Endothelial cell of umbilical vein (primary cell): ENCODE measurements at regions not wholly inside any gene's neighbourhood (a gene's known extent, or its start where the extent isn't known, plus 50 kb on each side); places are given as distances from the start of the nearest gene placed in this dataset.

Experiments
- BruUV-seq: library from RNA; stranded (reverse); fragments of 400-500 nt; replicated peaks from 2 replicates; lab custom pipeline; 2021; lab: Mats Ljungman, UMichigan
- CTCF ChIA-PET: fragments of 300-600, 350-600 bp; sonication (Branson Sonifier 250); formaldehyde crosslinking; loops from one replicate; lab custom pipeline; 2021; ENCODE audit warnings: antibody characterized with exemption, inconsistent platforms; lab: Charles Lee
- POLR2A ChIA-PET: fragments of 300-600, 350-600 bp; sonication (Branson Sonifier 250); formaldehyde crosslinking; loops from one replicate; lab custom pipeline; 2021; ENCODE audit warnings: antibody characterized with exemption, inconsistent platforms; lab: Charles Lee
- DNase-seq: peaks from one replicate; pipeline ENCODE4 v3.0.0-alpha.2; 2011; ENCODE audit warnings: low read depth, low spot score
- FAIRE-seq: peaks from 2 replicates; lab custom pipeline; 2011; peaks lifted over from hg19 to GRCh38; lab: Jason Lieb, UNC
- H2AFZ ChIP-seq: 2 replicates; pipeline ENCODE4 v1.6.0; 2012; ENCODE audit warnings: low read depth, low read length, control low read depth, inconsistent platforms
- H3K27ac ChIP-seq: 2 replicates; pipeline ENCODE4 v1.5.1; 2011; ENCODE audit warnings: low read depth, mild to moderate bottlenecking, control low read depth, low read length, moderate library complexity; ENCODE audit not compliant: insufficient read depth
- H3K27me3 ChIP-seq, 2 experiments: 2 replicates each; pipeline versions ENCODE4 v1.6.0 to v1.6.1; 2011; ENCODE audit warnings: low read length in 2 of 2, mixed read lengths in 1 of 2; ENCODE audit not compliant: control insufficient read depth in 2 of 2, insufficient read depth in 2 of 2
- H3K36me3 ChIP-seq, 2 experiments: 2 replicates in 1 of 2; 3 replicates in 1 of 2; pipeline ENCODE4 v1.5.1; 2011; ENCODE audit warnings: low read length in 2 of 2, mild to moderate bottlenecking in 1 of 2, moderate library complexity in 1 of 2; ENCODE audit not compliant: control insufficient read depth in 2 of 2, insufficient read depth in 2 of 2; ENCODE audit errors: extremely low read depth in 1 of 2
- H3K4me1 ChIP-seq: 3 replicates; pipeline ENCODE4 v1.5.1; 2011; ENCODE audit warnings: mild to moderate bottlenecking, low read length; ENCODE audit not compliant: control insufficient read depth, insufficient read depth; ENCODE audit errors: extremely low read depth
- H3K4me2 ChIP-seq: 2 replicates; pipeline ENCODE4 v1.6.1; 2011; ENCODE audit warnings: low read length, control low read depth, mixed read lengths; ENCODE audit not compliant: insufficient read depth
- H3K4me3 ChIP-seq, 3 experiments: fragments of 200-600 bp in 1 of 3; sonication (generic), shearing (Covaris generic) in 1 of 3; replicated peaks in 1 of 3; 2 replicates each; pipeline ENCODE4 v1.5.1; 2011 to 2016; ENCODE audit warnings: control low read depth in 3 of 3, low read length in 3 of 3, mild to moderate bottlenecking in 2 of 3, inconsistent platforms in 1 of 3, low read depth in 1 of 3, moderate library complexity in 1 of 3; ENCODE audit not compliant: insufficient read depth in 1 of 3
- H3K79me2 ChIP-seq: 2 replicates; pipeline ENCODE4 v1.6.0; 2012; ENCODE audit warnings: low read length, inconsistent platforms; ENCODE audit not compliant: control insufficient read depth, insufficient read depth
- H3K9ac ChIP-seq: replicated peaks from 2 replicates; pipeline ENCODE3; 2011; ENCODE audit warnings: low read length, control low read depth; ENCODE audit not compliant: insufficient read depth; ENCODE audit errors: extremely low read depth
- H3K9me1 ChIP-seq: replicated peaks from 3 replicates; pipeline ENCODE4 v1.6.0; 2011; ENCODE audit warnings: mild to moderate bottlenecking, low read length; ENCODE audit not compliant: control insufficient read depth, insufficient read depth; ENCODE audit errors: extremely low read depth
- H3K9me3 ChIP-seq: replicated peaks from 2 replicates; pipeline ENCODE4 v1.5.1; 2012; ENCODE audit warnings: low read length, inconsistent platforms; ENCODE audit not compliant: control insufficient read depth, insufficient read depth
- H4K20me1 ChIP-seq: replicated peaks from 2 replicates; pipeline ENCODE3; 2011; ENCODE audit warnings: mild to moderate bottlenecking, low read length; ENCODE audit not compliant: control insufficient read depth, insufficient read depth; ENCODE audit errors: extremely low read depth
- EZH2 ChIP-seq: IDR thresholded peaks from 2 replicates; pipeline ENCODE4 v1.6.1; 2012; ENCODE audit warnings: borderline replicate concordance, low read depth, mild to moderate bottlenecking, moderate library complexity, low read length, inconsistent platforms; ENCODE audit not compliant: severe bottlenecking
- FOS ChIP-seq: IDR thresholded peaks from 2 replicates; pipeline ENCODE4 v1.6.1; 2011; ENCODE audit warnings: mild to moderate bottlenecking, low read length, moderate library complexity, borderline replicate concordance; ENCODE audit not compliant: insufficient read depth
- JUN ChIP-seq: IDR thresholded peaks from 2 replicates; pipeline ENCODE4 v1.6.1; 2011; ENCODE audit warnings: borderline replicate concordance, low read depth; ENCODE audit not compliant: insufficient read length, insufficient read depth
- POLR2A ChIP-seq: IDR thresholded peaks from 2 replicates; pipeline ENCODE4 v1.6.1; 2012; ENCODE audit warnings: low read depth, mild to moderate bottlenecking, control low read depth, low read length
- POLR2AphosphoS5 ChIP-seq: IDR thresholded peaks from 2 replicates; pipeline ENCODE4 v1.6.1; 2012; ENCODE audit warnings: low read depth, mild to moderate bottlenecking, control low read depth, low read length, moderate library complexity; ENCODE audit not compliant: insufficient read depth
- dilution Hi-C: fragments of 300-500 bp; cut with MboI; formaldehyde crosslinking; loops from one replicate; pipeline ENCODE4 v1.15.0; 2019; ENCODE audit warnings: low sequenced_read_pairs; ENCODE audit not compliant: extremely low pct_ligation_motif_present
- intact Hi-C: fragments of 100-400 bp; cut with micrococcal nuclease; formaldehyde crosslinking; loops from one replicate; pipeline ENCODE4 v1.10.0; 2022
- TF ChIP-seq, protein P1 (sequence below): IDR thresholded peaks from 2 replicates; pipeline ENCODE4 v1.6.1; 2011; ENCODE audit not compliant: insufficient read depth, insufficient read length
- TF ChIP-seq, protein P2 (sequence below), 2 donors: IDR thresholded peaks; 1 replicate in 1 of 2; 2 replicates in 1 of 2; pipeline ENCODE4 v1.5.1; 2011; ENCODE audit warnings: low read length in 2 of 2, mild to moderate bottlenecking in 2 of 2, moderate library complexity in 2 of 2, control low read depth in 1 of 2, inconsistent platforms in 1 of 2, low read depth in 1 of 2; ENCODE audit not compliant: insufficient read depth in 1 of 2; ENCODE audit errors: extremely low read depth in 1 of 2

DNA sequence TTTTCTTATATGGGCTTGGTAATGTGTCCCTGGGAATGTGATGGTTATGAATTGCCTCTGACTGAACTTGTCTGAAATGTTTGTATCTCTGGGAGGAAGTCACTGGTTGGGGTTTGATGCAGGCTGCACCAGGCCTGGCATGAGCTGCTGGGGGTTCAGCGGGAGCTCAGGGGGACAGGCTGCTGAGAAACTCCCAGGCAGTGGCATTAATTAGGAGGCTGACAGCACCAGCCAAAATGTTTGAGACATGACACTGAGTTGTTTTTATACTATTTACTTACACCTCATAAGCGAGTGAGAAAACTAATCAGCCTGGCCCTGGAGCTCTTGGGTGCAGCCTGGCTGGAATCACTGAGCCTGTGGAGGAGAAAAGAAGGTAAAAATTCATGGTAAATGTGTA, 124.1 kb upstream of the SORCS3 start:
- no peaks in the 10 kb centered on the region for H3K27me3 ChIP-seq
- H3K9ac ChIP-seq = no peak overlapping the region
- no peak overlapping the region for H3K4me3 ChIP-seq
- no peak for TF ChIP-seq POLR2AphosphoS5
- no peaks in the 10 kb centered on the region for H3K4me1 ChIP-seq
- intact Hi-C loops (no loop called here), dilution Hi-C loops (no loop called here)
- no peak overlapping the region for H3K4me2 ChIP-seq
- H3K9me3 ChIP-seq = no peaks in the 10 kb centered on the region
- CTCF ChIA-PET = no interaction called here
- no peaks in the 10 kb centered on the region for H3K9me1 ChIP-seq
- no peaks in the 10 kb centered on the region for H3K36me3 ChIP-seq
- H3K27ac ChIP-seq = no peak overlapping the region
- no peak overlapping the region for H2AFZ ChIP-seq
- DNase-seq (no peak), FAIRE-seq (no peak)
- POLR2A ChIA-PET = no interaction called here
- no peaks in the 10 kb centered on the region for H4K20me1 ChIP-seq
- H3K79me2 ChIP-seq = no peaks in the 10 kb centered on the region
- no TSS peak for BruUV-seq

- ChIA-PET CTCF (no interaction called here), POLR2A (no interaction called here)
- Histone ChIP-seq H3K9ac (no peak overlapping the region), H3K27me3 (no peaks in the 10 kb centered on the region), H3K36me3 (no peaks in the 10 kb centered on the region), H3K27ac (no peak overlapping the region), H3K4me1 (no peaks in the 10 kb centered on the region), H3K79me2 (no peaks in the 10 kb centered on the region), H3K9me1 (no peaks in the 10 kb centered on the region), H3K4me3 (no peak overlapping the region), H3K4me2 (no peak overlapping the region), H2AFZ (no peak overlapping the region), H3K9me3 (no peaks in the 10 kb centered on the region), H4K20me1 (no peaks in the 10 kb centered on the region)
- no TSS peak for BruUV-seq
- no peak for DNase-seq
- TF ChIP-seq EZH2 = no peak
- TF ChIP-seq, protein P1, sequence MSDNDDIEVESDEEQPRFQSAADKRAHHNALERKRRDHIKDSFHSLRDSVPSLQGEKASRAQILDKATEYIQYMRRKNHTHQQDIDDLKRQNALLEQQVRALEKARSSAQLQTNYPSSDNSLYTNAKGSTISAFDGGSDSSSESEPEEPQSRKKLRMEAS = no peak
- TF ChIP-seq FOS = no peak
- no peak for TF ChIP-seq JUN
- no peak for TF ChIP-seq POLR2AphosphoS5
- TF ChIP-seq POLR2A = no peak
- TF ChIP-seq, protein P2, sequence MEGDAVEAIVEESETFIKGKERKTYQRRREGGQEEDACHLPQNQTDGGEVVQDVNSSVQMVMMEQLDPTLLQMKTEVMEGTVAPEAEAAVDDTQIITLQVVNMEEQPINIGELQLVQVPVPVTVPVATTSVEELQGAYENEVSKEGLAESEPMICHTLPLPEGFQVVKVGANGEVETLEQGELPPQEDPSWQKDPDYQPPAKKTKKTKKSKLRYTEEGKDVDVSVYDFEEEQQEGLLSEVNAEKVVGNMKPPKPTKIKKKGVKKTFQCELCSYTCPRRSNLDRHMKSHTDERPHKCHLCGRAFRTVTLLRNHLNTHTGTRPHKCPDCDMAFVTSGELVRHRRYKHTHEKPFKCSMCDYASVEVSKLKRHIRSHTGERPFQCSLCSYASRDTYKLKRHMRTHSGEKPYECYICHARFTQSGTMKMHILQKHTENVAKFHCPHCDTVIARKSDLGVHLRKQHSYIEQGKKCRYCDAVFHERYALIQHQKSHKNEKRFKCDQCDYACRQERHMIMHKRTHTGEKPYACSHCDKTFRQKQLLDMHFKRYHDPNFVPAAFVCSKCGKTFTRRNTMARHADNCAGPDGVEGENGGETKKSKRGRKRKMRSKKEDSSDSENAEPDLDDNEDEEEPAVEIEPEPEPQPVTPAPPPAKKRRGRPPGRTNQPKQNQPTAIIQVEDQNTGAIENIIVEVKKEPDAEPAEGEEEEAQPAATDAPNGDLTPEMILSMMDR (IDR thresholded peaks at IDR 0.05; ENCODE audit: extremely low read depth in 1 of 2, insufficient read depth in 1 of 2, low read depth in 1 of 2, low read length in 2 of 2) = no peak
- intact Hi-C loops (no loop called here), dilution Hi-C loops (no loop called here)
- FAIRE-seq = no peak
Measured at GRCh38 chr10:104517946-104518345, 123.1 kb upstream of the SORCS3 start.
